Body of pancreas (tissue), 4 donors: ENCODE measurements at regions not wholly inside any gene's neighbourhood (a gene's known extent, or its start where the extent isn't known, plus 50 kb on each side); places are given as distances from the start of the nearest gene placed in this dataset.

ENCODE experiments used
- ATAC-seq: fragments of 150-250 bp; one replicate; pipeline ENCODE4 v1.9.1; 2016
- DNase-seq, 4 donors: peaks; one replicate each; pipeline ENCODE4 v3.0.0-alpha.2; 2019
- H3K27ac ChIP-seq, 4 donors: fragments of 200-600 bp; sonication (generic); 1 replicate in 3 of 4; 2 replicates in 1 of 4; pipeline versions ENCODE4 v1.5.1 to v1.6.1; 2016 to 2019; ENCODE audit warnings: mild to moderate bottlenecking in 1 of 4, mixed read lengths in 1 of 4, moderate library complexity in 1 of 4
- H3K27me3 ChIP-seq, 2 donors: fragments of 200-600 bp; sonication (generic); one replicate each; pipeline ENCODE4 v1.6.0; 2016; ENCODE audit warnings: mild to moderate bottlenecking in 1 of 2
- H3K36me3 ChIP-seq, 2 donors: fragments of 200-600 bp; sonication (generic); replicated peaks in 1 of 2; 2 replicates each; pipeline ENCODE4 v1.5.1; 2016; ENCODE audit warnings: low read depth in 2 of 2; ENCODE audit not compliant: insufficient read depth in 1 of 2
- H3K4me1 ChIP-seq: fragments of 200-600 bp; sonication (generic); one replicate; pipeline ENCODE4 v1.6.0; 2016
- H3K4me3 ChIP-seq, 2 donors: fragments of 200-600 bp; sonication (generic); 1 replicate in 1 of 2; 2 replicates in 1 of 2; pipeline ENCODE4 v1.5.1; 2016 to 2019
- H3K9me3 ChIP-seq, 3 donors: fragments of 200-600 bp; sonication (generic); 1 replicate in 2 of 3; 2 replicates in 1 of 3; pipeline ENCODE4 v1.5.1; 2016
- CTCF ChIP-seq, 7 experiments: fragments of 450-650 bp in 4 of 7; fragments of 200-600 bp in 3 of 7; sonication (generic) in 3 of 7; IDR thresholded peaks; one replicate each; pipeline ENCODE4 v1.5.1; 2016 to 2019; ENCODE audit warnings: antibody characterized with exemption in 7 of 7
- POLR2A ChIP-seq, 3 donors: fragments of 450-650 bp; IDR thresholded peaks; one replicate each; pipeline ENCODE4 v1.6.1; 2016; ENCODE audit warnings: antibody characterized with exemption in 3 of 3, mild to moderate bottlenecking in 2 of 3
- WGBS, 2 donors: methylation state at CpG; one replicate each; pipeline ENCODE4 v1.1.5; 2017; 5-methylcytosine and 5-hydroxymethylcytosine counted together
- intact Hi-C: fragments of 100-400 bp; cut with DNase I; formaldehyde crosslinking; loops from one replicate; pipeline ENCODE4 v1.15.1; 2023

- no peaks in the 10 kb centered on the region for H3K4me1 ChIP-seq
- TF ChIP-seq CTCF (IDR thresholded peaks at IDR 0.05) (no peak), POLR2A (IDR thresholded peaks at IDR 0.05) (no peak)
- H3K27ac ChIP-seq, result no peak overlapping the region
- 70 to 75% methylated on average over 5 of the region's 5 CpGs for whole genome bisulfite sequencing, 2 donors
- H3K36me3 ChIP-seq, result no peaks in the 10 kb centered on the region
- intact Hi-C loops, result no loop called here
- DNase-seq (no peak), ATAC-seq (no peak)
- no peak overlapping the region for H3K4me3 ChIP-seq
- H3K27me3 ChIP-seq, result no peaks in the 10 kb centered on the region
- no peaks in the 10 kb centered on the region for H3K9me3 ChIP-seq
Measured at GRCh38 chr12:93059925-93060665, 131.0 kb upstream of the EEA1 start.

GRCh38 chr12:93060666-93061472 lies 131.8 kb upstream of the EEA1 start:
- H3K9me3 ChIP-seq, result no peaks in the 10 kb centered on the region
- intact Hi-C loops, result no loop called here

DNA sequence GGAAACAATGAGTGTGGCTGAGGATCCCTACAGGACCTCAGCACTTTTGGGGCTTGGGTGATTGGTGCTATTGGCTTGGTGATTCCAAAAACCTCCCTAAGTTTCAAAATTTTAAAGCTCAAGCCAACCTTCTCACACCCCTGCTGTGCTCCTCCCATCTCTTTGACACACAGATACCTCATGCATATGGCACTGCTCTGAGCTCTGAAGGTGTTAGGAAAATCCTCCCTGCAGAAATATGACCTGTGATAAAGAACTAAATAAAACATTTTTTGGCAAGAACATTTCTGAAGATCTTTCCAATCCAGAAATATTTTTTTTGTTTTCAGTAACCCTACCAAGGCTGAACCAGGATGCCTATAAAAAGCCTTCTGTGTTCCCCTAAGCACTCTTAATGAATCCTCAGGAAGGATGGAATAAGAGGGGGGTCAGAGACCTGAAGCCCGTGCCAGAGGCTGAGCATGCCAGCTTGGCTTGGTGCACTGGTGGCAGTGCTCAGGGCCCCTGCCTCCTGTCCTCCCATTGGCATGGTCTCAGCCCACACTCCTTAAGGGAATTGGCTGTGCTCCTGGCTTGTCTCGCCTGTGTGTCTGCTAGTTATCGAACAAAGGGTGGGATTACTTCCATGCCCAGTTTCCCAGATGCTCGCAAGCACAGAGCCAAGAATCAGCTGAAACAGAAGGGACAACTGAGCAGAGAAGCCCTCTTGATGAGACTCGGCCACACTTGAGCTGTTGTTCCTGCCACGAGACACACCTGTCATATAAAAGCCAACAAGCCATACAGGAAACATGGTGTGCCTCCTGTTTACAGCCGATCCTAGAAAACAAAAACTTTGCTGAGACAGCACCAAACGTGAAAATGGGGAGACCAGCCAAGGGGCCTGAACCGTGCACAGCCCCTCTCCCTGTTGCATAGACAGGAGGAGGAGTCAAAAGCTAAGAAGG lies 132.7 kb upstream of the EEA1 start:
- TF ChIP-seq POLR2A (IDR thresholded peaks at IDR 0.05), result no peak
- TF ChIP-seq CTCF (IDR thresholded peaks at IDR 0.05), result no peak
- 53 to 69% methylated on average over 9 of the region's 9 CpGs for WGBS, 2 donors
- H3K27ac ChIP-seq, result no peak overlapping the region
- no peaks in the 10 kb centered on the region for H3K27me3 ChIP-seq
- H3K9me3 ChIP-seq, result no peaks in the 10 kb centered on the region
- no peak overlapping the region for H3K4me3 ChIP-seq
- no peak for DNase-seq
- no peaks in the 10 kb centered on the region for H3K4me1 ChIP-seq
- H3K36me3 ChIP-seq, result no peaks in the 10 kb centered on the region
- intact Hi-C loops, result no loop called here
- ATAC-seq, result no peak

More at GRCh38 chr12:93060666-93061472, 131.8 kb upstream of the EEA1 start:
- H3K36me3 ChIP-seq, result no peaks in the 10 kb centered on the region
- no peak overlapping the region for H3K4me3 ChIP-seq
- H3K27me3 ChIP-seq, result no peaks in the 10 kb centered on the region
- 49 to 60% methylated on average over 8 of the region's 8 CpGs for WGBS, 2 donors
- ATAC-seq (no peak), DNase-seq (peak in 1 of 4 donors; percentile 6)
- no peak for TF ChIP-seq POLR2A (IDR thresholded peaks at IDR 0.05)
- no peak for TF ChIP-seq CTCF (IDR thresholded peaks at IDR 0.05)
- H3K27ac ChIP-seq, result no peak overlapping the region
- H3K4me1 ChIP-seq, result no peaks in the 10 kb centered on the region

GRCh38 chr12:93065896-93066295 lies 136.8 kb upstream of the EEA1 start:
- Histone ChIP-seq H3K27me3 (no peaks in the 10 kb centered on the region), H3K4me3 (no peak overlapping the region), H3K36me3 (no peaks in the 10 kb centered on the region), H3K4me1 (no peaks in the 10 kb centered on the region), H3K9me3 (no peaks in the 10 kb centered on the region), H3K27ac (no peak overlapping the region)
- TF ChIP-seq CTCF (IDR thresholded peaks at IDR 0.05) (no peak), POLR2A (IDR thresholded peaks at IDR 0.05) (no peak)
- intact Hi-C loops, result no loop called here
- 68 to 73% methylated on average over 3 of the region's 3 CpGs for WGBS, 2 donors
- DNase-seq (no peak), ATAC-seq (no peak)
